T-helper 1 cell treated with Interleukin-12 subunit alpha and Interleukin-12 subunit beta and Interleukin-4 antibody, amounts not matched to agents 30 μg/mL and 1 μg/mL, for 36 hours (primary cell): ENCODE measurements at regions not wholly inside any gene's neighbourhood (a gene's known extent, or its start where the extent isn't known, plus 50 kb on each side); places are given as distances from the start of the nearest gene placed in this dataset.

Experiments
- H3K27ac Mint-ChIP-seq: one replicate; pipeline ENCODE4 v1.8.0; 2021; ENCODE audit warnings: mild to moderate bottlenecking, mixed read lengths
- H3K27me3 Mint-ChIP-seq: one replicate; pipeline ENCODE4 v1.8.0; 2021; ENCODE audit warnings: low read depth, mixed read lengths
- H3K36me3 Mint-ChIP-seq: one replicate; pipeline ENCODE4 v1.8.0; 2021; ENCODE audit warnings: low read depth, mixed read lengths
- H3K4me1 Mint-ChIP-seq: one replicate; pipeline ENCODE4 v1.8.0; 2021; ENCODE audit warnings: low read depth, mixed read lengths
- H3K4me3 Mint-ChIP-seq: one replicate; pipeline ENCODE4 v1.8.0; 2021; ENCODE audit warnings: mild to moderate bottlenecking, moderate library complexity, mixed read lengths
- H3K9me3 Mint-ChIP-seq: one replicate; pipeline ENCODE4 v1.8.0; 2021; ENCODE audit warnings: mixed read lengths

GRCh38 chr14:101234244-101234937, 326.9 kb upstream of the DIO3 start:
- Mint-ChIP-seq H3K36me3 (no peaks in the 10 kb centered on the region), H3K4me1 (no peaks in the 10 kb centered on the region), H3K4me3 (no peak overlapping the region), H3K27me3 (no peaks in the 10 kb centered on the region), H3K9me3 (no peaks in the 10 kb centered on the region), H3K27ac (no peak overlapping the region)

GRCh38 chr14:101234999-101235334, 326.3 kb upstream of the DIO3 start:
- no peak overlapping the region for H3K27ac Mint-ChIP-seq
- no peaks in the 10 kb centered on the region for H3K9me3 Mint-ChIP-seq
- no peaks in the 10 kb centered on the region for H3K4me1 Mint-ChIP-seq
- no peak overlapping the region for H3K4me3 Mint-ChIP-seq
- H3K36me3 Mint-ChIP-seq: no peaks in the 10 kb centered on the region
- H3K27me3 Mint-ChIP-seq: no peaks in the 10 kb centered on the region

GRCh38 chr14:101235335-101236103, 325.8 kb upstream of the DIO3 start:
- no peaks in the 10 kb centered on the region for H3K9me3 Mint-ChIP-seq
- no peaks in the 10 kb centered on the region for H3K27me3 Mint-ChIP-seq
- no peaks in the 10 kb centered on the region for H3K4me1 Mint-ChIP-seq
- no peaks in the 10 kb centered on the region for H3K36me3 Mint-ChIP-seq
- H3K27ac Mint-ChIP-seq: no peak overlapping the region
- H3K4me3 Mint-ChIP-seq: no peak overlapping the region

GRCh38 chr14:101236496-101237251, 324.6 kb upstream of the DIO3 start:
- H3K27ac Mint-ChIP-seq: no peak overlapping the region
- H3K4me3 Mint-ChIP-seq: no peak overlapping the region
- no peaks in the 10 kb centered on the region for H3K27me3 Mint-ChIP-seq
- no peaks in the 10 kb centered on the region for H3K9me3 Mint-ChIP-seq
- no peaks in the 10 kb centered on the region for H3K36me3 Mint-ChIP-seq
- no peaks in the 10 kb centered on the region for H3K4me1 Mint-ChIP-seq

- no peaks in the 10 kb centered on the region for H3K36me3 Mint-ChIP-seq
- H3K9me3 Mint-ChIP-seq: no peaks in the 10 kb centered on the region
- H3K4me3 Mint-ChIP-seq: no peak overlapping the region
- H3K4me1 Mint-ChIP-seq: no peaks in the 10 kb centered on the region
- H3K27ac Mint-ChIP-seq: no peak overlapping the region
- no peaks in the 10 kb centered on the region for H3K27me3 Mint-ChIP-seq
Measured at GRCh38 chr14:101237252-101237616, 324.1 kb upstream of the DIO3 start.

GRCh38 chr14:101239065-101239464, 322.2 kb upstream of the DIO3 start:
- H3K36me3 Mint-ChIP-seq: no peaks in the 10 kb centered on the region
- H3K4me1 Mint-ChIP-seq: no peaks in the 10 kb centered on the region
- no peak overlapping the region for H3K27ac Mint-ChIP-seq
- H3K9me3 Mint-ChIP-seq: no peaks in the 10 kb centered on the region
- H3K4me3 Mint-ChIP-seq: no peak overlapping the region
- no peaks in the 10 kb centered on the region for H3K27me3 Mint-ChIP-seq

- H3K27ac Mint-ChIP-seq: no peak overlapping the region
- H3K9me3 Mint-ChIP-seq: no peaks in the 10 kb centered on the region
- no peaks in the 10 kb centered on the region for H3K27me3 Mint-ChIP-seq
- H3K36me3 Mint-ChIP-seq: no peaks in the 10 kb centered on the region
- no peak overlapping the region for H3K4me3 Mint-ChIP-seq
- H3K4me1 Mint-ChIP-seq: no peaks in the 10 kb centered on the region
Measured at GRCh38 chr14:101241147-101241546, 320.1 kb upstream of the DIO3 start.

- Mint-ChIP-seq H3K27ac (no peak overlapping the region), H3K4me3 (no peak overlapping the region)
Measured at GRCh38 chr14:101241807-101242278, 319.5 kb upstream of the DIO3 start.

GRCh38 chr14:101242442-101243385, 318.6 kb upstream of the DIO3 start:
- Mint-ChIP-seq H3K36me3 (no peaks in the 10 kb centered on the region), H3K27ac (no peak overlapping the region), H3K27me3 (no peaks in the 10 kb centered on the region), H3K4me3 (no peak overlapping the region), H3K9me3 (no peaks in the 10 kb centered on the region), H3K4me1 (no peaks in the 10 kb centered on the region)

More at GRCh38 chr14:101241807-101242278, 319.5 kb upstream of the DIO3 start:
- Mint-ChIP-seq H3K9me3 (no peaks in the 10 kb centered on the region), H3K27me3 (no peaks in the 10 kb centered on the region), H3K36me3 (no peaks in the 10 kb centered on the region), H3K4me1 (no peaks in the 10 kb centered on the region)

GRCh38 chr14:101243587-101244338, 317.5 kb upstream of the DIO3 start:
- Mint-ChIP-seq H3K36me3 (no peaks in the 10 kb centered on the region), H3K9me3 (no peaks in the 10 kb centered on the region), H3K27ac (no peak overlapping the region), H3K4me3 (no peak overlapping the region), H3K27me3 (no peaks in the 10 kb centered on the region), H3K4me1 (no peaks in the 10 kb centered on the region)

- Mint-ChIP-seq H3K4me3 (no peak overlapping the region), H3K36me3 (no peaks in the 10 kb centered on the region), H3K27me3 (no peaks in the 10 kb centered on the region), H3K27ac (no peak overlapping the region), H3K4me1 (peaks cover 5% of the 10 kb centered on the region), H3K9me3 (no peaks in the 10 kb centered on the region)
Measured at GRCh38 chr14:101246894-101247841, 314.1 kb upstream of the DIO3 start.

GRCh38 chr14:101247842-101248725, 313.2 kb upstream of the DIO3 start:
- H3K36me3 Mint-ChIP-seq: no peaks in the 10 kb centered on the region
- no peaks in the 10 kb centered on the region for H3K27me3 Mint-ChIP-seq
- H3K27ac Mint-ChIP-seq: no peak overlapping the region
- H3K4me3 Mint-ChIP-seq: no peak overlapping the region
- peaks cover 11% of the 10 kb centered on the region for H3K4me1 Mint-ChIP-seq
- no peaks in the 10 kb centered on the region for H3K9me3 Mint-ChIP-seq
